CD14-positive monocyte (primary cell): ENCODE measurements at regions not wholly inside any gene's neighbourhood (a gene's known extent, or its start where the extent isn't known, plus 50 kb on each side); places are given as distances from the start of the nearest gene placed in this dataset.

ENCODE experiments used
- DNase-seq, 3 donors: peaks; one replicate each; pipeline ENCODE4 v3.0.0-alpha.2; 2011 to 2022
- H2AFZ ChIP-seq: 2 replicates; pipeline ENCODE4 v1.6.0; 2012; ENCODE audit warnings: mild to moderate bottlenecking, low read depth, low read length, inconsistent platforms; ENCODE audit not compliant: insufficient read depth, poor library complexity, severe bottlenecking
- H3K27ac ChIP-seq, 2 donors: 1 replicate in 1 of 2; 2 replicates in 1 of 2; pipeline ENCODE4 v1.5.1; 2012 to 2013; ENCODE audit warnings: low read length in 2 of 2, control low read depth in 1 of 2, inconsistent platforms in 1 of 2, low read depth in 1 of 2, mild to moderate bottlenecking in 1 of 2
- H3K27me3 ChIP-seq, 2 donors: one replicate each; pipeline versions ENCODE4 v1.6.0 to v1.6.1; 2011 to 2013; ENCODE audit warnings: low read length in 2 of 2; ENCODE audit not compliant: control insufficient read depth in 2 of 2, insufficient read depth in 2 of 2
- H3K36me3 ChIP-seq, 2 donors: replicated peaks in 1 of 2; 1 replicate in 1 of 2; 2 replicates in 1 of 2; pipeline versions ENCODE4 v1.5.1 to v1.6.1; 2012 to 2013; ENCODE audit warnings: low read length in 2 of 2, control low read depth in 1 of 2, inconsistent platforms in 1 of 2, mild to moderate bottlenecking in 1 of 2; ENCODE audit not compliant: insufficient read depth in 2 of 2, control insufficient read depth in 1 of 2
- H3K4me1 ChIP-seq, 2 donors: 1 replicate in 1 of 2; 2 replicates in 1 of 2; pipeline versions ENCODE4 v1.5.1 to v1.6.1; 2012 to 2013; ENCODE audit warnings: low read length in 2 of 2, control low read depth in 1 of 2, inconsistent platforms in 1 of 2, mild to moderate bottlenecking in 1 of 2, moderate library complexity in 1 of 2; ENCODE audit not compliant: insufficient read depth in 2 of 2, control insufficient read depth in 1 of 2
- H3K4me2 ChIP-seq: replicated peaks from 2 replicates; pipeline ENCODE3; 2012; ENCODE audit warnings: low read length, moderate library complexity, mild to moderate bottlenecking; ENCODE audit not compliant: poor library complexity, severe bottlenecking; ENCODE audit errors: extremely low read depth
- H3K4me3 ChIP-seq, 3 experiments: fragments of 200-600 bp in 1 of 3; sonication (generic) in 1 of 3; replicated peaks in 1 of 3; 1 replicate in 2 of 3; 2 replicates in 1 of 3; pipeline ENCODE4 v1.5.1; 2011 to 2013; ENCODE audit warnings: low read length in 3 of 3, mild to moderate bottlenecking in 3 of 3, control low read depth in 2 of 3, low read depth in 2 of 3, inconsistent platforms in 1 of 3, moderate library complexity in 1 of 3
- H3K79me2 ChIP-seq: 2 replicates; pipeline ENCODE4 v1.6.0; 2012; ENCODE audit warnings: mild to moderate bottlenecking, control low read depth, inconsistent platforms, low read length, moderate library complexity; ENCODE audit not compliant: insufficient read depth
- H3K9ac ChIP-seq: 2 replicates; pipeline ENCODE4 v1.6.0; 2017; ENCODE audit warnings: low read length, mild to moderate bottlenecking; ENCODE audit not compliant: insufficient read depth, poor library complexity, severe bottlenecking
- H3K9me3 ChIP-seq, 2 donors: replicated peaks in 1 of 2; 1 replicate in 1 of 2; 2 replicates in 1 of 2; pipeline versions ENCODE4 v1.5.1 to v1.6.1; 2012 to 2013; ENCODE audit warnings: low read length in 2 of 2, control low read depth in 1 of 2; ENCODE audit not compliant: control insufficient read depth in 1 of 2, insufficient read depth in 1 of 2
- H4K20me1 ChIP-seq: 2 replicates; pipeline ENCODE4 v1.6.0; 2012; ENCODE audit warnings: mild to moderate bottlenecking, low read length, control low read depth, moderate library complexity; ENCODE audit not compliant: insufficient read depth
- H3K27ac Mint-ChIP-seq, 7 donors: one replicate each; pipeline ENCODE4 v1.8.0; 2020; ENCODE audit warnings: mild to moderate bottlenecking in 7 of 7, mixed read lengths in 7 of 7, moderate library complexity in 6 of 7, inconsistent platforms in 2 of 7
- H3K27me3 Mint-ChIP-seq, 3 donors: one replicate each; pipeline ENCODE4 v1.8.0; 2021 to 2022; ENCODE audit warnings: low read depth in 3 of 3, mild to moderate bottlenecking in 3 of 3, mixed read lengths in 3 of 3, moderate library complexity in 3 of 3, inconsistent platforms in 1 of 3
- H3K36me3 Mint-ChIP-seq, 2 donors: one replicate each; pipeline ENCODE4 v1.8.0; 2020; ENCODE audit warnings: mixed read lengths in 2 of 2, inconsistent platforms in 1 of 2, mild to moderate bottlenecking in 1 of 2
- H3K4me1 Mint-ChIP-seq: one replicate; pipeline ENCODE4 v1.8.0; 2020; ENCODE audit warnings: mild to moderate bottlenecking, mixed read lengths
- H3K4me3 Mint-ChIP-seq, 2 donors: one replicate each; pipeline ENCODE4 v1.8.0; 2020; ENCODE audit warnings: mild to moderate bottlenecking in 2 of 2, mixed read lengths in 2 of 2, moderate library complexity in 1 of 2
- H3K9me3 Mint-ChIP-seq, 7 donors: one replicate each; pipeline ENCODE4 v1.8.0; 2020 to 2022; ENCODE audit warnings: mixed read lengths in 7 of 7, mild to moderate bottlenecking in 6 of 7, moderate library complexity in 6 of 7, inconsistent platforms in 2 of 7
- CTCF ChIP-seq: fragments of 200-600 bp; IDR thresholded peaks from one replicate; pipeline ENCODE4 v1.8.0; 2022; ENCODE audit warnings: antibody characterized with exemption, mild to moderate bottlenecking
- WGBS: methylation state at CpG from one replicate; pipeline ENCODE4 v1.1.5; 2013; ENCODE audit warnings: missing lambda C conversion rate; ENCODE audit not compliant: insufficient coverage; 5-methylcytosine and 5-hydroxymethylcytosine counted together
- intact Hi-C, 2 donors: fragments of 100-400 bp; cut with micrococcal nuclease; formaldehyde crosslinking; loops; one replicate each; pipeline versions ENCODE4 v1.15.0 to v1.15.1; 2023

DNA sequence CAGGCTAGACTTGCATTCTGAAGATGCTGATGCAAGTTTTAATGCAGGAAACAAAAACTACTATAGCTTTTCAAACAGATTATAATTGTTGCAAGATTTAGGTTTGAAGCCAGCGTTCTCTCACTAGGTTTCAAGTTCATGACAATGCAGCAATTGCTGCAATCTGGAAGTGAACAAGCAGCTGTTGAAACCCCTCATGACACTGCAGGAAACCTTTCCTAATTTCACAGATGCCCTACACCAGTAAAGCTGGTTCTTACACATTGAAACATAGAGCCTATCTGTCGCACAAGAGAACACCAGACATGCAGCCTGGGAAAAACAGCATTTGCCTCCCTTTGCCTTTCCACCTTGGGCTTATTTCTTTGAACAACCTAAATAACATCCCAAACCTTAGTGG lies 1737.2 kb upstream of the MIR17HG start:
- H3K27ac Mint-ChIP-seq = no peak overlapping the region
- Histone ChIP-seq H2AFZ (no peak overlapping the region), H3K4me1 (no peaks in the 10 kb centered on the region), H3K36me3 (no peaks in the 10 kb centered on the region), H3K9ac (no peak overlapping the region), H3K27ac (no peak overlapping the region), H3K9me3 (peaks cover 12 to 20% of the 10 kb centered on the region in 2 donors), H3K27me3 (no peaks in the 10 kb centered on the region), H3K4me3 (no peak overlapping the region), H3K4me2 (no peak overlapping the region), H4K20me1 (no peaks in the 10 kb centered on the region), H3K79me2 (no peaks in the 10 kb centered on the region)
- DNase-seq = no peak
- TF ChIP-seq CTCF = no peak
- H3K27me3 Mint-ChIP-seq = peaks cover 0 to 2% (median 0%) of the 10 kb centered on the region in 3 donors
- intact Hi-C loops = no loop called here
- 71% methylated on average over 1 of the region's 2 CpGs for WGBS
- no peaks in the 10 kb centered on the region for H3K36me3 Mint-ChIP-seq
- H3K9me3 Mint-ChIP-seq = peaks cover 5 to 22% (median 17%) of the 10 kb centered on the region in 7 donors
- H3K4me1 Mint-ChIP-seq = no peaks in the 10 kb centered on the region
- H3K4me3 Mint-ChIP-seq = no peak overlapping the region

- no peak for DNase-seq
- Histone ChIP-seq H3K36me3 (no peaks in the 10 kb centered on the region), H3K9ac (no peak overlapping the region), H3K4me3 (no peak overlapping the region), H4K20me1 (no peaks in the 10 kb centered on the region), H3K9me3 (peaks cover 10 to 17% of the 10 kb centered on the region in 2 donors), H3K27ac (no peak overlapping the region), H2AFZ (no peak overlapping the region), H3K4me1 (no peaks in the 10 kb centered on the region), H3K4me2 (no peak overlapping the region), H3K79me2 (no peaks in the 10 kb centered on the region), H3K27me3 (no peaks in the 10 kb centered on the region)
- Mint-ChIP-seq H3K27me3 (peaks cover 0 to 2% (median 0%) of the 10 kb centered on the region in 3 donors), H3K4me3 (no peak overlapping the region), H3K36me3 (no peaks in the 10 kb centered on the region), H3K27ac (no peak overlapping the region), H3K4me1 (no peaks in the 10 kb centered on the region), H3K9me3 (peaks cover 5 to 20% (median 13%) of the 10 kb centered on the region in 7 donors)
- TF ChIP-seq CTCF = no peak
- WGBS = no CpG with 5 or more reads among the region's 1 CpG
- intact Hi-C loops = no loop called here
Measured at GRCh38 chr13:89610881-89611280, 1736.6 kb upstream of the MIR17HG start.
